Colonic mucosa (tissue), 4 donors: ENCODE measurements at regions not wholly inside any gene's neighbourhood (a gene's known extent, or its start where the extent isn't known, plus 50 kb on each side); places are given as distances from the start of the nearest gene placed in this dataset.
A peak's percentile ranks its signal among the peaks of the same experiment; 100 is the strongest.

ENCODE experiments used
- DNase-seq: peaks from one replicate; pipeline ENCODE4 v3.0.0-alpha.2; 2020
- H3K27ac ChIP-seq: fragments of 200-600 bp; one replicate; pipeline ENCODE4 v1.8.0; 2021
- H3K27me3 ChIP-seq: fragments of 200-600 bp; one replicate; pipeline ENCODE4 v1.8.0; 2021
- H3K36me3 ChIP-seq: fragments of 200-600 bp; one replicate; pipeline ENCODE4 v1.8.0; 2021
- H3K4me1 ChIP-seq: fragments of 200-600 bp; one replicate; pipeline ENCODE4 v1.8.0; 2021; ENCODE audit warnings: mild to moderate bottlenecking
- H3K4me3 ChIP-seq: fragments of 200-600 bp; one replicate; pipeline ENCODE4 v1.8.0; 2021
- H3K9ac ChIP-seq, 2 donors: one replicate each; pipeline ENCODE4 v1.7.0; 2013; ENCODE audit warnings: control low read depth in 2 of 2, low read depth in 2 of 2, low read length in 2 of 2
- H3K9me3 ChIP-seq: fragments of 200-600 bp; one replicate; pipeline ENCODE4 v1.8.0; 2021
- CTCF ChIP-seq: fragments of 200-600 bp; IDR thresholded peaks from one replicate; pipeline ENCODE4 v1.8.0; 2022; ENCODE audit warnings: antibody characterized with exemption, mild to moderate bottlenecking
- intact Hi-C: fragments of 100-400 bp; cut with DNase I; formaldehyde crosslinking; loops from one replicate; pipeline ENCODE4 v1.14.1; 2022
- donor health status: healthy.
- donor health status: DM: no; HTN: no; CAD: no.
- donor health status: DM: no; HTN: no; CAD: no.

GRCh38 chr5:104431002-104431620 is 868.5 kb upstream of the NUDT12 start:
- Histone ChIP-seq H3K4me1 (no peaks in the 10 kb centered on the region), H3K9ac (no peak overlapping the region), H3K4me3 (no peak overlapping the region), H3K27ac (no peak overlapping the region), H3K27me3 (no peaks in the 10 kb centered on the region), H3K9me3 (no peaks in the 10 kb centered on the region), H3K36me3 (no peaks in the 10 kb centered on the region)
- no peak for TF ChIP-seq CTCF
- no peak for DNase-seq
- intact Hi-C loops = no loop called here

DNA sequence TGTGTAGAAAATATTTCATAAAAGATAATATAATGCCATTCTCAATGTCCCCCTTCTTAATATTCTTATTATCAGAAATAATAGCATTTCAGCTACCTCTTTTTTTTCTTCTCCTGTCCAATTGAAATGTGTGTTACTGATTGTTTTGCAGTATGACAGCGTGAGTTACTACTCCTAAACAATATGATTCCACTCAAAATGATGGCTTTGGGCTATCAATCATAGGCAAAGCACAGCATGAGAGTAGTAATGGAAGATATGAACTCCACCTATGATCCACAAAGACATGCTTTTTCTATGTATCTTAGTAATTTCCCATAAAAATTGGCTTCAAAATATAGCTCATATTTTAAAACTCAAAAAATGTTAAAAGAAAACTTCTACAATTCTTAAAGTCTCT is 867.3 kb upstream of the NUDT12 start:
- Histone ChIP-seq H3K9ac (no peak overlapping the region), H3K9me3 (no peaks in the 10 kb centered on the region), H3K4me1 (no peaks in the 10 kb centered on the region), H3K4me3 (no peak overlapping the region), H3K36me3 (no peaks in the 10 kb centered on the region), H3K27ac (no peak overlapping the region), H3K27me3 (no peaks in the 10 kb centered on the region)
- TF ChIP-seq CTCF = no peak
- no peak for DNase-seq
- intact Hi-C loops = no loop called here

DNA sequence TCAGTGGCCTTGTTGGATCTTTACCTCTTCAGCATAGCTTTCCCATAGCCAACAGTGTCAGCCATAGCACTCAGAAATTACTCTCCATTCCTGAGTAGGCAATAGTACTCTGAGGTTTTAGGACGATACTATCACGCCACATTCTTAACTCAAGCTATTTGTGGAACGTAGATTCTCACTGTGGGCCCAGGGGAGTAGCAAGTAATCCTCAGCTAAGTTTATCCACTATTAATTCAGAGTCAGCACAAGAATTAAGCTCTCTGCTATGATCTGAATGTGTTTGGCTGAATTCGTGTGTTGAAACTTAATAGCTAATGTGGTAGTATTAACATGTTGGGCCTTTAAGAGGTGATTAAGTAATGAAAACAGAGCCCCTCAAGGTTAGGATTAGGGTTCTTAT is 858.8 kb upstream of the NUDT12 start:
- Histone ChIP-seq H3K9ac (no peak overlapping the region), H3K36me3 (no peaks in the 10 kb centered on the region), H3K27me3 (no peaks in the 10 kb centered on the region), H3K27ac (no peak overlapping the region), H3K9me3 (no peaks in the 10 kb centered on the region), H3K4me3 (no peak overlapping the region), H3K4me1 (no peaks in the 10 kb centered on the region)
- no peak for TF ChIP-seq CTCF
- DNase-seq = no peak
- intact Hi-C loops = no loop called here

GRCh38 chr5:104418056-104418455 is 855.5 kb upstream of the NUDT12 start:
- H3K36me3 ChIP-seq = no peaks in the 10 kb centered on the region
- no peaks in the 10 kb centered on the region for H3K9me3 ChIP-seq
- H3K9ac ChIP-seq = no peak overlapping the region
- no peak overlapping the region for H3K27ac ChIP-seq
- H3K4me1 ChIP-seq = no peaks in the 10 kb centered on the region
- DNase-seq = no peak
- no peak overlapping the region for H3K4me3 ChIP-seq
- intact Hi-C loops = no loop called here
- H3K27me3 ChIP-seq = no peaks in the 10 kb centered on the region
- TF ChIP-seq CTCF = no peak

- no peak overlapping the region for H3K27ac ChIP-seq
- TF ChIP-seq CTCF = peak; percentile 35
- H3K27me3 ChIP-seq = no peaks in the 10 kb centered on the region
- no peak overlapping the region for H3K4me3 ChIP-seq
- DNase-seq = peak; percentile 17
- no peaks in the 10 kb centered on the region for H3K4me1 ChIP-seq
- H3K9ac ChIP-seq = no peak overlapping the region
- intact Hi-C loops = no loop called here
- H3K9me3 ChIP-seq = no peaks in the 10 kb centered on the region
- H3K36me3 ChIP-seq = no peaks in the 10 kb centered on the region
Observed at GRCh38 chr5:104412649-104413240, 850.2 kb upstream of the NUDT12 start.
